HL-60 (cell line): ENCODE measurements at regions not wholly inside any gene's neighbourhood (a gene's known extent, or its start where the extent isn't known, plus 50 kb on each side); places are given as distances from the start of the nearest gene placed in this dataset.

Source experiments
- CTCF ChIP-seq: IDR thresholded peaks from one replicate; pipeline ENCODE4 v1.5.1; 2011; ENCODE audit warnings: low read length, control low read depth, inconsistent platforms; ENCODE audit not compliant: insufficient read depth
- GABPA ChIP-seq: IDR thresholded peaks from 2 replicates; pipeline ENCODE4 v1.6.1; 2012; ENCODE audit warnings: low read depth
- POLR2AphosphoS5 ChIP-seq: IDR thresholded peaks from 2 replicates; pipeline ENCODE4 v1.6.1; 2012; ENCODE audit warnings: low read depth
- REST ChIP-seq: IDR thresholded peaks from 2 replicates; pipeline ENCODE4 v1.6.1; 2012; ENCODE audit warnings: low read depth; ENCODE audit not compliant: insufficient replicate concordance
- SPI1 ChIP-seq: IDR thresholded peaks from 2 replicates; pipeline ENCODE4 v1.6.1; 2012; ENCODE audit warnings: low read depth, mild to moderate bottlenecking, borderline replicate concordance

- TF ChIP-seq CTCF (no peak), POLR2AphosphoS5 (no peak), SPI1 (no peak), REST (no peak), GABPA (no peak)
Observed at GRCh38 chr3:161925749-161926360, 429.2 kb downstream of the OTOL1 start.
